Neural cell (in vitro differentiated cells): ENCODE measurements at regions not wholly inside any gene's neighbourhood (a gene's known extent, or its start where the extent isn't known, plus 50 kb on each side); places are given as distances from the start of the nearest gene placed in this dataset.

Source experiments
- CTCF ChIP-seq: fragments of 450-650 bp; IDR thresholded peaks from 2 replicates; pipeline ENCODE4 v1.5.1; 2014; ENCODE audit warnings: antibody characterized with exemption, mild to moderate bottlenecking, moderate library complexity; ENCODE audit not compliant: poor library complexity, severe bottlenecking
- TAF1 ChIP-seq: IDR thresholded peaks from 2 replicates; pipeline ENCODE4 v1.6.1; 2012; ENCODE audit warnings: low read depth

- TF ChIP-seq TAF1, result no peak
- no peak for TF ChIP-seq CTCF
Measured at GRCh38 chr22:47225080-47225930, 462.9 kb downstream of the TBC1D22A start.
